ENCODE measurements at regions not wholly inside any gene's neighbourhood (a gene's known extent, or its start where the extent isn't known, plus 50 kb on each side); places are given as distances from the start of the nearest gene placed in this dataset.

GRCh38 chr1:87959236-87959635 lies 630.6 kb downstream of the LMO4 start (continued):
- TF ChIP-seq ZNF532 (CRISPR knock-in tag; IDR thresholded peaks at IDR 0.05; ENCODE audit: borderline replicate concordance) (no peak), NR1H2 (CRISPR knock-in tag; IDR thresholded peaks at IDR 0.05) (no peak), PRRX2 (CRISPR knock-in tag; IDR thresholded peaks at IDR 0.05) (no peak)

GRCh38 chr1:87961992-87962391 lies 633.3 kb downstream of the LMO4 start:
- ChIA-PET CTCF (interaction anchor here (1.2 kb wide), 1 partner anchor 8 kb away, joined by 3 read pairs; no protein-coding TSS in a partner anchor), POLR2A (no interaction called here)
- no peak overlapping the region for H3K4me3 Mint-ChIP-seq
- H3K9me3 Mint-ChIP-seq: peaks cover 4% of the 10 kb centered on the region
- H3K4me1 Mint-ChIP-seq: peaks cover 9% of the 10 kb centered on the region
- no peaks in the 10 kb centered on the region for H3K36me3 Mint-ChIP-seq
- no peak overlapping the region for H3K27ac Mint-ChIP-seq
- TF ChIP-seq TCF7 (CRISPR knock-in tag; IDR thresholded peaks at IDR 0.05; ENCODE audit: low read depth) (no peak), CDX4 (CRISPR knock-in tag; IDR thresholded peaks at IDR 0.05; ENCODE audit: borderline replicate concordance) (no peak), CREM (CRISPR knock-in tag; IDR thresholded peaks at IDR 0.05) (no peak), RORB (CRISPR knock-in tag; IDR thresholded peaks at IDR 0.05) (no peak), ZBTB21 (CRISPR knock-in tag; IDR thresholded peaks at IDR 0.05; ENCODE audit: borderline replicate concordance) (no peak), MAX (CRISPR knock-in tag; IDR thresholded peaks at IDR 0.05) (no peak), GRHL2 (CRISPR knock-in tag; IDR thresholded peaks at IDR 0.05; ENCODE audit: insufficient replicate concordance, severe bottlenecking) (no peak), PRDM15 (CRISPR knock-in tag; IDR thresholded peaks at IDR 0.05) (no peak), ZNF317 (CRISPR knock-in tag; IDR thresholded peaks at IDR 0.05; ENCODE audit: borderline replicate concordance, low read depth) (no peak), STAT6 (CRISPR knock-in tag; conservative IDR thresholded peaks at IDR 0.05; ENCODE audit: low read depth) (no peak), AR (CRISPR knock-in tag; IDR thresholded peaks at IDR 0.05) (no peak), SP1 (CRISPR knock-in tag; conservative IDR thresholded peaks at IDR 0.05) (no peak), ZNF532 (CRISPR knock-in tag; IDR thresholded peaks at IDR 0.05; ENCODE audit: borderline replicate concordance) (no peak), PRRX2 (CRISPR knock-in tag; IDR thresholded peaks at IDR 0.05) (no peak), JUN (CRISPR knock-in tag; IDR thresholded peaks at IDR 0.05) (no peak)
- DNase-seq (ENCODE audit: low spot score): no peak
- no peak for ATAC-seq
- H3K27me3 Mint-ChIP-seq (ENCODE audit: low read depth): no peaks in the 10 kb centered on the region
